Stimulated activated CD8-positive, alpha-beta memory T cell treated with anti-CD3 and anti-CD28 coated beads, Interleukin-2, amount 100 ng/mL, for 48 hours (primary cell): ENCODE measurements at regions not wholly inside any gene's neighbourhood (a gene's known extent, or its start where the extent isn't known, plus 50 kb on each side); places are given as distances from the start of the nearest gene placed in this dataset.

Experiments used
- DNase-seq, 2 donors: peaks; one replicate each; pipeline ENCODE4 v3.0.0-alpha.2; 2020; ENCODE audit warnings: low read depth in 2 of 2

GRCh38 chr3:152717252-152717651, 117.7 kb upstream of the P2RY1 start:
- DNase-seq, result no peak

DNA sequence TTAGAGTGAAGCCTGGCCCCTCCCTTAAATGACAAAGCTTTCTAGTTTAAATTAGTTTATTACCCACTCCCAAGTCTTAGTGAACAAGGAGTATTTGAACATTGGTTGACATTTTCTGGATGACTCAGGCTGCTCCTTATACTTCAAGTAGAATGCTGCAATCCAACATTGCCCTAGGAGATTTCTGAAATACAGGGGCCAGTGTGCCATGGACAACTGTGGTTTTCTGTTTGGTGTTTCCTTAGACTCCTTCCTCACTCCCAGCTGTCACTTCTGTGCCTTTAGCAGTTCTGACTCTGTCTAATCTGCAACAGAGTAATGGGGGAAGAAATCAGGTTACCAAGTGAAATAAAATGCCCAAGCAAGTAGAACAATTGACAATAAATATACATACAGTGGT, 116.1 kb upstream of the P2RY1 start:
- DNase-seq, result no peak

GRCh38 chr3:152719264-152719663, 115.7 kb upstream of the P2RY1 start:
- no peak for DNase-seq

GRCh38 chr3:152720951-152721718, 113.8 kb upstream of the P2RY1 start:
- DNase-seq, result no peak

DNA sequence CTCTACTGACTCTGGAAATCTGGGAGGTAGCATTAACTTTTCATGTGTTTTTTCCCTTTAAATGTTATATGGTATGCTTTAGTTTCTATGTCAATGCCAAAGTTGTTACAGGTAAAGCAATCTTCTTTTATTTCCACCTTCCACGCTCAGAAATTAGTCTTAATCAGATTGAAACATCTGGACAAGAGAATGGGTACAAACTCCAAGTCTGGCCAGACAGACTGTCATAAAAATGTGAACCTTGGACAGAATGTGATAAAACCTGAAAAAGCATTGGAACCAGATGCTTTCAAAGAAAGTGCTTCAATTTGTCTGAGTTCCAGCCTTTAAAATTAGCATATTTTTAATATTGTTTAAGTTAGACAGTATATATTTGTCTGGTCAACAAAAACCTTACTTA, 110.7 kb upstream of the P2RY1 start:
- no peak for DNase-seq

DNA sequence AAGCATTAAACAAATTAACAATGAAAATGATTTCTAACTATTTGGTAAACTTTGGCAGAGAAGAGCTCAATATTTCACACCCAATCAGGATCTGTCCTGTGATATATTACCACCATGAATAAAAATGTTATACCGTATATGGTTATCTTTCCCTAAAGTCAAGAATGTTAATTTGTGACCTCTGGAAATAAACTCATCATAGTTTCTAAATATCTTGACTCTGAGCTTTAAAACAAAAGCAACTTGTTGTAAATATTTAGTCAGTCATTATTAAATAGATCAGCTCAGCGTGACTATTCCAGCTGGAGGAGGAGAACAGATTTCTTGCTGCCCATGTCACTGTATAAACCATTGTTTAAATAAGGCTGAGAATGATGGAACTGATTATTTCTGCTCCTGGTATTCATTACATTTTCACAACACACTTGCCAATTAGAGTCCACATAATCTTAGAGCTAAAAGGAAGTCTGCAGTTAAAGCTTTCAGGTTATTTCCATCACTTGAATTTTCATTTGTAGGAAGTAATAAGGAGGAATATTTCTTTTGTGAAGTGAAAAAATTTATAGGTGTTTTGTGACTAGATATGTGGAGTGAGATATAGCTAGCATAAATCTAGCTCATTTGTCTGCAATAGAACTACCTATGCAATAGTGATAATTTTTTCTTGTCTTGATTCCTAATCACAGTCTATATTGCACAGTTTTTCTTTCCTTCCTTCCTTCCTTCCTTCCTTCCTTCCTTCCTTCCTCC, 106.5 kb upstream of the P2RY1 start:
- no peak for DNase-seq

DNA sequence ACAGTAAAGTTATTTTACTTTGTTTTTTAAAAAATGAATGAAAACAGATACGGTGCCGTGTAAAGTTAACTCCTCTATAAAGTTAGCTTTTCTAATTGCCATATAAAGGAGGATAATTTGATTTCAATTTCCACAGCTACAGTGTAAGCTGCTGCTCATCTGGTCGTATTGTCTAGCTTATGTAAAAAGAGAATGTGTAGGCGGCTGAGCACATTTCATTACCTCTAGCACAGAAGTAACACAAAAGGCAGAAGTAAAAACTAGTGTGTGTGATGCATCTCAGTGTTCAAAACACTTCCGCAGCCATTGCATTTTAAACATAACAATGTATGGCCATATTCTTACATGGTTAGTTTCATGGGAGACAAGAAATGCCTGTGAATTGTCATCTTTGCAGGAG, 105.0 kb upstream of the P2RY1 start:
- no peak for DNase-seq

DNA sequence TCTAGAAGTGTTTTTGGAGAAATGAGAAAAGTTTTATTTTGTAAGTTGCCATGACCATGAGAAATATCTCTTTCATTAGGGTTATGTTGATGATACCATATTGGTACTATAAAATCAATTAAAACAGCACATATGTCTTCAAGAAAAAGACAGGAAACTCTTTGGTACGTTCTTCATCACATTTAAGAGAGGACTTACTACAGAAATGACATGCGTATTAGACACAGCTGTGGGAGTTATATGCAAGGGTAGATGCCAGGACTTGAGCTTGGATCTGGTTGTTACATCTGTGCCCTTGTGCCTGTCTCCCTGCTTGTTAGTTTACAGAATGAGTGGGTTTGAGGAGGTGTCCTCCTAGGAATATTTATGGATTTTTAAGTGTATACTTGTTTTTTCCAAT, 103.4 kb upstream of the P2RY1 start:
- no peak for DNase-seq

DNA sequence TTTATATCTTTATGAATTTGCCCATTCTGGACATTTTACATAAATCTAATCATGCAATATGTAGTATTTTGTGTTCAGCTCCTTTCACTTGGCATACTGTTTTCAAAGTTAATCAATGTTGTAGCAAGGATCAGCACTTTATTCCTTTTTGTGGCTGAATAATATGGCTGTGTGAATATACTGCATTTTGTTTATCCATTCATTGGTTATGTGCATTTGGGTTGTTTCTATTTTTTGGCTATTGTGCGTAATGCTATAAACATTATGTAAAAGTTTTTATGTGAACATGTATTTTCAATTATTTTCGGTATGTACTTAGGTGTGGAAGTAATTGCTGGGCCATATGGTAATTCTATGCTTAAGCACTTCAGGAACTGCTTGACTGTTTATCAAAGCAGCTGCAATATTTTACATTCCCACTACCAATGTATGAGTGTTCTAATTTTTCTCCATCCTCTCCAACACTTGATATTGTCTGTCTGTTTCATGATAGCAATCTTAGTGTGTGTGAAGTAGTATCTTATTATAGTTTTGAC, 101.3 kb upstream of the P2RY1 start:
- DNase-seq, result no peak

DNA sequence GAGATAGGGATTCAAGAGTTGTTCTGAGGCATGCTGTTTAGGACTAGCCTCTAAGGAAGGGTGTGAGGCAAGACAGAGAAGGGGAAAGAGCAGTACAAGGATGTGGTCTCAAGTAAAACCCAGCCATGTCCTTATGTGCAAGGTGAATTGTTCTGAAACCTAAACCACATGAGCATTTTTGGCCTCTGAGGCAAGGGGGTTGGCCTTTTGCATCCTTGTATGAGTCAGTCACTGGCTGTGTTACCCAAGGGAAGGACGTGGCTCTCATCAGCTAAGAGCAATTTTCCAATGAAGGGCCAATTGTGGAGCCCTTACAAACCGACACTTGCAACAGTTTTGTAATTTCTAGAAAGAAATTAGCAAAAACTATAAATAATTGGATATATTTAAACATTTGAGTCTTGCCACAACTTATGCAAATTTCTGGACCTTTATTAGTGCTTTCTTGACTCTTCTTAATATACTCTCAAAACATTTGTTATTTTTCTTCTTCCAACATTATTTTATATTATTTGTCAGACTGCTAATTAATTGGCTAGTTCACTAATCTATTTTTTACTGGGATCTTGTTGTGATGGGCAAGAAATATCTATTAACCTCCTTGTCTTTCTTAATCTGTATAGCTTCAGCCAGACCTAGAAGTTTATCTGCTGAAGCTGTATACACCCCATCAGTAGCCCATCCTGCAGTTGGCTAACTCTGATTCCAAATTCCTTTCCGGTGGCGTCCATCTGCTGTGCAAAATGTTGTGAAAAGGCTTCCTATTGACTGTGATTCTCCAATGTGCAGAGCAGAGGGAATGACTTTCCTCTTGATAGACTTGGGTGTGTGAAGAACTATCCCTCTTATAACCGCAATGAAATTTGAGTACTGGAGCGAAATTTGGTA, 97.7 kb upstream of the P2RY1 start:
- no peak for DNase-seq

DNA sequence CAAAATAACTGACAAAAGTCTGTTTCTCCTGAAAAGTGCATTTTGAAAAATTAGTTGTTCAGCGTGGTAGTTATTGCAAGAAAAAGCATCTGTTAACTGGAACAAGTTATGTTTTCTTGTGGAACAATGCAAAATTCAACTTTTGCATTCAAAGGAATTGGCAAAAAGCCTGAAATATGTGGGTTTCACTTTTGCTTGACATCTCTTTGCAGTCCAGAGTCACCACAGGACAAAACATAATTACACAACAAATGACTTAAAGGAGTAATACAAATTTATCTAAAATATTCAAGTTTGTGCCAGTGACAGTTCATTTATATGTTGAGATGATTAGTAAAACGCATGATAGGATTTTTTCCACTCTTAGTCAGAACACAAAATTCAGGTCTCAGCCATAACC, 96.3 kb upstream of the P2RY1 start:
- DNase-seq, result no peak

DNA sequence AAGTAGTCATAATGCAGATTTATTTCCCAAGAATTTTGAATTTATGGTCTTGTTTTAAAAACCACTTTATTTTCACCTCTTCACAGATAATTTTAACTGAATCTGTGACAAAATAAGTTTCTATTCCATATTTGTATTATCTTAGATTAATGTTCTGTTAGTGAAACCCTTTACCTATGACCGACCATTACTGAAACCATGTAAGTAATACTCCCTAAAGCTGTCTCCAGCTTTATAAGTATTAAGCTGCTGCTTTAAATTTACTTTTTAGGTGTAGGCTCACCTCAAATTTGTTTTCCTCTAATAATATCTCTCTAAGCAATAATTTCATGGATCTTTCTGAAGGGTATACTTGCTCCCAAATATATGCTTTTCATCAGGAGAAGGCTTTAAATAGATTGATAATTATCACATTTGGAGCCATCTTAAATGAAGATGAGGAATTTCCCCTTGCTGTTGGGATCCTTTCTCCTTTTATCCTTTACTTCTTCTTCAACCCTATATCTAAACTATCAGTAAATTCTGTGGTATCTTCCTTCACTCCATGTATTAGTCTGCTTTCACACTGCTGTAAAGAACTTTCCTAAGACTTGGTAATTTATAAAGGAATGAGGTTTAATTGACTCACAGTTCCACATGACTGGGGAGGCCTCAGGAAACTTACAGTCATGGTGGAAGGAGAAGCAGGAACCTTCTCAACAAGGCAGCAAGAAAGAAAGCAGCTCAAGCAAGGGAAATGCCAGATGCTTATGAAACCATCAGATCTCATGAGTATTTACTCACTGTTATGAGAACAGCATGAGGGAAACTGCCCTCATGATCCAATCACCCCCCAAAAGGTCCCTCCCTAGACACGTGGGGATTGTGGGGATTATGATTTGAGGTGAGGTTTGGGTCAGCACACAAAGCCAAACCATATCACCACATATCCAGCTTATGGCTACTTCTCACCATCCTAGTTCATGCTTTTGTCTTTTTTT, 92.3 kb upstream of the P2RY1 start:
- DNase-seq, result no peak

- DNase-seq, result no peak
Observed at GRCh38 chr3:152745646-152746045, 89.3 kb upstream of the P2RY1 start.

GRCh38 chr3:152754303-152754702, 80.6 kb upstream of the P2RY1 start:
- DNase-seq, result no peak

DNA sequence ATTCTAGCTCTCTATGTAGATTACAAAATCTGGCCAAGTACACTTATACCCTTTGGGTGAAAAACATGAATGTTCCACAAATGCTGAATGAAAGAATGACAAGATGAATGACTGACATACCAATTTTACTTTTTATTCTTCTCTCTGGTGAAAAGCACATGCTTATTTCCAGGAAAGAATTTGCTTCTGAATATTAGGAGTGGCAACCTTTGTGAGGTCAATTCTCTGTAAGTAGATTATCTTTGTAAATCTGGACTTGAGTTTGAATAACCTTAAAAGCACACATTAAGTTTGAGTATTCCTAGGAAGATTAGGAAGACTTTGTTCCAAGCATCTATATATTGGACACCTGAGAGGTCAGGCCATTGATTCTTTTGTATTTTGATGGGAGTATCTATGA, 78.1 kb upstream of the P2RY1 start:
- DNase-seq, result no peak

GRCh38 chr3:152760024-152760563, 74.8 kb upstream of the P2RY1 start:
- no peak for DNase-seq

DNA sequence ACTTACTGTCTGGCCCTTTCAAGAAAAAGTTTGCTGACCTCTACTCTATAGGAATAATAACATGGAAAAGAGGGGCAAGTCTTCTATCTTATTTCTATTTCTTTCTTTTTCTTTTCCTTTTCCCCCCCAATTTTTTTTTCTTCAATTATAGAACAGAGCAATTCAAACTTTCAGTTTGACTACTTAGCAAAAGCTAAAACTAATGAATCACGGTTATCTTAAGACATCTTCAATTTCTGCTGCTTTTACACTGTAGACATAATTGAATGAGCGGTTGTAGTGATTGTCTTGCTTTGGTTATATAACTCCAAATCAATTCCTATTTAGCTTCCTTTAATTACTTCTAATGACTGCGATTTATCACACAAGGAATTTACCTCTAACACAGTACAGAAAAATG, 74.3 kb upstream of the P2RY1 start:
- DNase-seq, result no peak

DNA sequence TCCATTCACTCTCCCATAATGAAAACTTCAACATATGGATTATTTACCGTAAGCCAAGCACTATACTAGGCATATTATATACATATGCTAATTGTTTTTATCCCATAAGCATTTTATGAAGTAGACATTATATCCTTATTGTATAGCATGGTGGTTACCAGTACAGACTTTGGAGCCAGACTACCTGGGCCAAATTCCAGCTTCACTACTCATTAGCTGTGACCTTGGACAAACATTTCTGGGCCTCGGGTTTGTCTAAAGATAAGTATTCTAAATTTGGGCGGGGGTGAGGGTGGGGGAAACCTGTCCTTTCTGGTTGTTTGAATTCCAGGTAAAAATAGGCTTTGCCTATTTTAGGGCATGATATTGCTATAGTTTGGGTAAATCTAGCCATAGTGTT, 66.5 kb upstream of the P2RY1 start:
- no peak for DNase-seq

DNA sequence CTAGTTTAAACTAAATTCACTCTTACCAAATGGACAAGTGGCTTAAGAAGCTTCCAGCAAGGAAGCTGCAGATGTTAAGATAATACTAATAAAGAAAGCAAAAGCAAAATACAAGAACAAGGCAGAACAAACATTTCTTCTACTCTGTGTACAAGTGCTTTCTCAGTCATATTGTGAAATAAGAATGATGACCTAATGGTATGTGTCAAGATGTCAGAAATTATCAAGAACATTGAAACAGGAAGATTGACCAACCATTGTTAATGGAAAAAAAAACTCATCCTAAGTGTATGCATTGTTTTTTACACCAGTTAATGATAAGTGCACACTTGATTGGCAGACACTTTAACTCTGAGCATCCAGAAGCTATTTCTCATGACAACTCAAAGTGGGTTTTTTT, 65.4 kb upstream of the P2RY1 start:
- no peak for DNase-seq

- DNase-seq, result no peak
Observed at GRCh38 chr3:152770296-152770695, 64.6 kb upstream of the P2RY1 start.

DNA sequence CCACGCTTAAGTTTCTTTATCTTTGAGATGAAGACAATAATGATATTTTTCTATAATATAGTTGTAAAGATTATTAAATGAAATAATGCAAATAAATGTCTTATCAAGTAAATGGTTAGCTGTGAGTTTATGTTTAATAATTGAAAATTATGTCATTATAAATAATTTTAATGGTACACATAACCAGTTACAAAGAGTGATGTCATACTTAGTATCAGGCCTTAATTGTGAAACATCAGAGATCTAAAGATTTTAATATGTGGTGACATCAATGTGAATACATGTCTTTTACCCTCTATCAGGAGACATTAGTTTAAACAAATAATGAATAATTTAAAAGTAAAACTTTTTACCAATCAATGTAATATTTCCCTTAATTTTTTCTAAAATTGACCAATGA, 63.8 kb upstream of the P2RY1 start:
- DNase-seq, result no peak
